HepG2 (cell line): ENCODE measurements at regions not wholly inside any gene's neighbourhood (a gene's known extent, or its start where the extent isn't known, plus 50 kb on each side); places are given as distances from the start of the nearest gene placed in this dataset.

Experiments
- ATAC-seq: fragments of 200-7000 bp; cut with Tn5 transposase; 3 replicates; pipeline ENCODE4 v1.9.1; 2020; ENCODE audit warnings: mild to moderate bottlenecking, moderate library complexity
- BruUV-seq: library from RNA; stranded (reverse); fragments of 400-500 nt; replicated peaks from 2 replicates; lab custom pipeline; 2021; lab: Mats Ljungman, UMichigan
- CTCF ChIA-PET: fragments of 300-600 bp; formaldehyde crosslinking; extraction: SDS; loops from one replicate; lab custom pipeline; 2021; ENCODE audit warnings: low total read pairs, inconsistent platforms, low intra/inter-chr PET ratio; lab: Yijun Ruan, JAX
- POLR2A ChIA-PET: fragments of 350-600 bp; sonication (Branson Sonifier 250); formaldehyde crosslinking; loops from one replicate; lab custom pipeline; 2020; ENCODE audit warnings: antibody characterized with exemption, inconsistent platforms; lab: Yijun Ruan, JAX
- DNase-seq: peaks from one replicate; pipeline ENCODE4 v3.0.0-alpha.2; 2015; ENCODE audit warnings: low spot score
- FAIRE-seq: peaks from 3 replicates; lab custom pipeline; 2011; peaks lifted over from hg19 to GRCh38; lab: Jason Lieb, UNC
- H2AFZ ChIP-seq: one replicate; pipeline ENCODE4 v1.6.1; 2011; ENCODE audit warnings: low read length, inconsistent platforms
- H3K27ac ChIP-seq: fragments of 300-600 bp; 3 replicates; pipeline ENCODE4 v1.8.0; 2011; ENCODE audit warnings: mixed run types, mild to moderate bottlenecking, mixed read lengths, low read length, inconsistent platforms; ENCODE audit not compliant: insufficient read depth; ENCODE audit errors: extremely low read length
- H3K27me3 ChIP-seq, 2 experiments: fragments of 200-600 bp in 1 of 2; 2 replicates in 1 of 2; 3 replicates in 1 of 2; pipeline versions ENCODE4 v1.6.0 to v1.8.0; 2011; ENCODE audit warnings: low read length in 2 of 2, mild to moderate bottlenecking in 2 of 2, moderate library complexity in 2 of 2, inconsistent platforms in 1 of 2; ENCODE audit not compliant: insufficient read depth in 2 of 2, control insufficient read depth in 1 of 2
- H3K36me3 ChIP-seq, 2 experiments: fragments of 200-600 bp in 1 of 2; replicated peaks in 1 of 2; 2 replicates in 1 of 2; 3 replicates in 1 of 2; pipeline versions ENCODE4 v1.5.1 to v1.8.0; 2011; ENCODE audit warnings: low read length in 2 of 2, inconsistent platforms in 1 of 2; ENCODE audit not compliant: insufficient read depth in 2 of 2, control insufficient read depth in 1 of 2
- H3K4me1 ChIP-seq: 2 replicates; pipeline ENCODE4 v1.5.1; 2012; ENCODE audit warnings: low read length, inconsistent platforms; ENCODE audit not compliant: insufficient read depth
- H3K4me2 ChIP-seq: 2 replicates; pipeline ENCODE4 v1.6.0; 2011; ENCODE audit warnings: low read depth, low read length, inconsistent platforms
- H3K4me3 ChIP-seq, 3 experiments: fragments of 200-600 bp in 1 of 3; sonication (generic), shearing (Covaris generic) in 1 of 3; replicated peaks in 1 of 3; 2 replicates each; pipeline ENCODE4 v1.5.1; 2011 to 2016; ENCODE audit warnings: low read length in 3 of 3, inconsistent platforms in 2 of 3, low read depth in 2 of 3, mild to moderate bottlenecking in 2 of 3, control low read depth in 1 of 3, mixed read lengths in 1 of 3; ENCODE audit not compliant: insufficient read depth in 1 of 3
- H3K79me2 ChIP-seq: one replicate; pipeline ENCODE4 v1.6.1; 2011; ENCODE audit warnings: low read length, inconsistent platforms; ENCODE audit not compliant: insufficient read depth
- H3K9ac ChIP-seq: 2 replicates; pipeline ENCODE4 v1.6.0; 2011; ENCODE audit warnings: mild to moderate bottlenecking, low read depth, low read length, inconsistent platforms; ENCODE audit not compliant: insufficient read depth
- H3K9me3 ChIP-seq: 2 replicates; pipeline ENCODE4 v1.5.1; 2012; ENCODE audit warnings: mild to moderate bottlenecking, low read length
- H4K20me1 ChIP-seq: 2 replicates; pipeline ENCODE4 v1.6.0; 2011; ENCODE audit warnings: inconsistent platforms, mild to moderate bottlenecking, low read length, moderate library complexity; ENCODE audit not compliant: insufficient read depth
- CBFB ChIP-seq: sonication (generic); formaldehyde crosslinking; IDR thresholded peaks from 2 replicates; pipeline ENCODE4 v1.4.0; 2020; ENCODE audit warnings: missing genetic modification reagents
- CREM ChIP-seq, 2 experiments: sonication (generic) in 1 of 2; formaldehyde crosslinking in 1 of 2; IDR thresholded peaks; 2 replicates each; pipeline versions ENCODE4 v1.4.0 to v1.6.1; 2016 to 2020; ENCODE audit warnings: antibody characterized with exemption in 1 of 2, mild to moderate bottlenecking in 1 of 2, missing genetic modification reagents in 1 of 2
- DBP ChIP-seq: sonication (generic); formaldehyde crosslinking; IDR thresholded peaks from 2 replicates; pipeline ENCODE4 v1.4.0; 2020; ENCODE audit warnings: missing genetic modification reagents; ENCODE audit errors: not compliant biosample characterization
- FOSL2 ChIP-seq: sonication (generic); formaldehyde crosslinking; IDR thresholded peaks from 2 replicates; pipeline ENCODE4 v1.4.0; 2020; ENCODE audit warnings: missing genetic modification reagents
- GABPA ChIP-seq, 2 experiments: IDR thresholded peaks; 2 replicates each; pipeline ENCODE4 v1.6.1; 2011 to 2016; ENCODE audit warnings: low read depth in 2 of 2, low read length in 1 of 2, missing biosample characterization in 1 of 2, missing genetic modification characterization in 1 of 2
- HHEX ChIP-seq: IDR thresholded peaks from 2 replicates; pipeline ENCODE4 v1.6.1; 2016; ENCODE audit warnings: control low read depth
- IRF9 ChIP-seq: sonication (generic); formaldehyde crosslinking; IDR thresholded peaks from 2 replicates; pipeline ENCODE4 v1.8.0; 2022; ENCODE audit warnings: missing genetic modification reagents, mild to moderate bottlenecking, borderline replicate concordance
- MATR3 ChIP-seq: sonication (generic); formaldehyde crosslinking; IDR thresholded peaks from 2 replicates; pipeline ENCODE4 v1.4.0; 2020; ENCODE audit warnings: missing genetic modification reagents
- ZNF12 ChIP-seq: sonication (generic); formaldehyde crosslinking; IDR thresholded peaks from 2 replicates; pipeline ENCODE4 v1.5.0; 2020; ENCODE audit warnings: missing genetic modification reagents
- ZNF670 ChIP-seq: sonication (generic); formaldehyde crosslinking; IDR thresholded peaks from 2 replicates; pipeline ENCODE4 v1.8.0; 2022; ENCODE audit warnings: mild to moderate bottlenecking, missing genetic modification reagents, borderline replicate concordance
- ZNF816 ChIP-seq: sonication (generic); formaldehyde crosslinking; IDR thresholded peaks from 2 replicates; pipeline ENCODE4 v1.8.0; 2022; ENCODE audit warnings: missing genetic modification reagents, mild to moderate bottlenecking, borderline replicate concordance
- WGBS: methylation state at CpG from one replicate; pipeline ENCODE4 v1.1.6; 2017; ENCODE audit warnings: low lambda C conversion rate; 5-methylcytosine and 5-hydroxymethylcytosine counted together
- in situ Hi-C: cut with HindIII; loops from 2 replicates; pipeline ENCODE4 v1.10.0; 2017; ENCODE audit warnings: low pct_unique_long_range_greater_than_20kb; ENCODE audit not compliant: extremely low pct_ligation_motif_present
- intact Hi-C: fragments of 100-400 bp; cut with micrococcal nuclease; formaldehyde crosslinking; loops from one replicate; pipeline ENCODE4 v1.10.0; 2022; ENCODE audit not compliant: unreplicated experiment
- TF ChIP-seq, protein P1 (sequence below): sonication (generic); formaldehyde crosslinking; IDR thresholded peaks from 2 replicates; pipeline ENCODE4 v1.4.0; 2020; ENCODE audit warnings: low read depth, mild to moderate bottlenecking, missing genetic modification reagents

DNA sequence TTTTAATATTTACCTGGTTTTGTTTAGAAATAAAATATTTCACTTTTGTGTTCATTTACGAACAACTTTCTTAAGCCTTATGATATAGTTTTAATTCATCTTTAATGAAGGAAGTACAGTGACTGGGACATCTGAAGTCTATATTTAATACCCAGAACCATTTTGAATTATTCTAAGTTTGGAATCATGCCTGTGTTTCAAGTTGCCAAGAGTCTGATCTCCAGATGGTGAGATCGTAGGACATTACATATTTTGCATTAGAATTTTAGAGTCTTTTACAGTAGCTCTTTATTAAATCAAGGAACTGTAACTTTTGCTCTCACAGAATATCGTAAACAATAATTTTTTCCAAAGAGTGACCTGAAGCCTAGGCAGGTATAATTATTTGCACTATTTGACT, 420.7 kb downstream of the SI start:
- POLR2A ChIA-PET: no interaction called here
- no peak for FAIRE-seq
- H3K4me2 ChIP-seq: no peak overlapping the region

GRCh38 chr3:164655462-164655861, 422.8 kb downstream of the SI start:
- H3K27me3 ChIP-seq: no peaks in the 10 kb centered on the region
- no peaks in the 10 kb centered on the region for H3K4me1 ChIP-seq
- H3K4me2 ChIP-seq: no peak overlapping the region
- ChIA-PET CTCF (no interaction called here), POLR2A (no interaction called here)
- no peak for DNase-seq
- no peaks in the 10 kb centered on the region for H3K36me3 ChIP-seq
- no peaks in the 10 kb centered on the region for H3K79me2 ChIP-seq
- no peak overlapping the region for H3K4me3 ChIP-seq
- H3K27ac ChIP-seq: no peak overlapping the region
- intact Hi-C loops: no loop called here
- H4K20me1 ChIP-seq: no peaks in the 10 kb centered on the region
- no peak for FAIRE-seq
- TF ChIP-seq CREM (IDR thresholded peaks at IDR 0.05): no peak
- no peak for TF ChIP-seq CREM (CRISPR knock-in tag; IDR thresholded peaks at IDR 0.05)
- TF ChIP-seq, protein P1, sequence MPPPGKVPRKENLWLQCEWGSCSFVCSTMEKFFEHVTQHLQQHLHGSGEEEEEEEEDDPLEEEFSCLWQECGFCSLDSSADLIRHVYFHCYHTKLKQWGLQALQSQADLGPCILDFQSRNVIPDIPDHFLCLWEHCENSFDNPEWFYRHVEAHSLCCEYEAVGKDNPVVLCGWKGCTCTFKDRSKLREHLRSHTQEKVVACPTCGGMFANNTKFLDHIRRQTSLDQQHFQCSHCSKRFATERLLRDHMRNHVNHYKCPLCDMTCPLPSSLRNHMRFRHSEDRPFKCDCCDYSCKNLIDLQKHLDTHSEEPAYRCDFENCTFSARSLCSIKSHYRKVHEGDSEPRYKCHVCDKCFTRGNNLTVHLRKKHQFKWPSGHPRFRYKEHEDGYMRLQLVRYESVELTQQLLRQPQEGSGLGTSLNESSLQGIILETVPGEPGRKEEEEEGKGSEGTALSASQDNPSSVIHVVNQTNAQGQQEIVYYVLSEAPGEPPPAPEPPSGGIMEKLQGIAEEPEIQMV (CRISPR knock-in tag): no peak
- TF ChIP-seq HHEX (CRISPR knock-in tag): no peak
- no peak for TF ChIP-seq IRF9 (CRISPR knock-in tag)
- TF ChIP-seq GABPA (IDR thresholded peaks at IDR 0.05; ENCODE audit: low read depth, low read length): no peak
- TF ChIP-seq GABPA (CRISPR knock-in tag; IDR thresholded peaks at IDR 0.05; ENCODE audit: low read depth): no peak
- no peak for TF ChIP-seq ZNF816 (CRISPR knock-in tag)
- TF ChIP-seq MATR3 (CRISPR knock-in tag): no peak
- TF ChIP-seq FOSL2 (CRISPR knock-in tag): no peak
- WGBS: 47% methylated on average over 2 of the region's 2 CpGs
- in situ Hi-C loops: no loop called here
- H3K9ac ChIP-seq: no peak overlapping the region
- ATAC-seq: no peak
- H2AFZ ChIP-seq: no peak overlapping the region
- BruUV-seq: no TSS peak
- H3K9me3 ChIP-seq: no peaks in the 10 kb centered on the region

More for the DNA sequence above, 420.7 kb downstream of the SI start:
- Histone ChIP-seq H3K36me3 (no peaks in the 10 kb centered on the region), H4K20me1 (no peaks in the 10 kb centered on the region), H3K4me1 (no peaks in the 10 kb centered on the region), H2AFZ (no peak overlapping the region), H3K9ac (no peak overlapping the region), H3K79me2 (no peaks in the 10 kb centered on the region), H3K27me3 (no peaks in the 10 kb centered on the region), H3K4me3 (no peak overlapping the region), H3K27ac (no peak overlapping the region), H3K9me3 (no peaks in the 10 kb centered on the region)
- in situ Hi-C loops: no loop called here
- ATAC-seq (no peak), DNase-seq (no peak)
- intact Hi-C loops: no loop called here
- no TSS peak for BruUV-seq
- TF ChIP-seq DBP (CRISPR knock-in tag) (no peak), ZNF12 (CRISPR knock-in tag) (no peak), ZNF670 (CRISPR knock-in tag) (no peak), CBFB (CRISPR knock-in tag) (no peak)
- CTCF ChIA-PET: no interaction called here
- 14% methylated on average over 3 of the region's 3 CpGs for WGBS
